ENCODE measurements at regions not wholly inside any gene's neighbourhood (a gene's known extent, or its start where the extent isn't known, plus 50 kb on each side); places are given as distances from the start of the nearest gene placed in this dataset.

DNA sequence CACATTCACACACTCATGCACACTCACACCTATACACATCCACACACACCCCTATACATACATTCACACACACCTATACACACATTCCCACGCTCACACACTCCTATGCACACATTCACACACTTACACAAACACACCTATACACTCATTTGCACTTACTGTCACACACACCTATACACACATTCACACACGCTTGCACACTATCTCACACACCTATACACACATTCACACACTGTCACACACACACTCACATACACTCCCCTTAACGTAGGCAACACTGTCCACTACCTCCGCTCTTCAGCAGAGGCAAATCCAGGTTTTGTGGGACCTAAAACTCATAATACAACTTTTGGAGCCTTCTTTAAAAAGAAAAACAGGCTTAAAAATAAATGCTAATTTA, 487.7 kb upstream of the CDH4 start:
- intact Hi-C loops (cut with DNase I, micrococcal nuclease), result no loop called here
- no peak for ATAC-seq

DNA sequence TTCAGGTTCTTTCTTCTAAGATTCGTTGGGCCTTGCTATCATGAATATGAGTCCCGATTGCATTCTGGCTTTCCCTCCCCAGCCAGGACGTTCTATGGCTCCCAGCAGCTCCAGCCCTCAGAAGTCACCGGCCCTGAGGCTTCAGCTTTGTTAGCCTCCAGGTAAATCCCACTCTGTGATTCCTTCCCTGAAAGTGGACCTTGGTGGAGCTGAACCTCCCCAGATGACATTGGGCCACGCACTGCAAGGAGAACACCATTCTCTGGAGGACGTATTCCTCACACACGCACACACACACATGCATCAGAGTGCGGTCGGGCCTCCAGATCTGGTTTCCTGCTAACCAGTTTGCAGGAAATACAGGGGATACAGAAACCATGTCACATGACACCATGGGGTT, 487.3 kb upstream of the CDH4 start:
- no peak for DNase-seq
- intact Hi-C loops (cut with DNase I, micrococcal nuclease), result no loop called here
- peaks cover 5% of the 10 kb centered on the region for H3K9me3 ChIP-seq
- no peak overlapping the region for H3K4me3 ChIP-seq
- no peak for ATAC-seq
- TF ChIP-seq, protein P1, sequence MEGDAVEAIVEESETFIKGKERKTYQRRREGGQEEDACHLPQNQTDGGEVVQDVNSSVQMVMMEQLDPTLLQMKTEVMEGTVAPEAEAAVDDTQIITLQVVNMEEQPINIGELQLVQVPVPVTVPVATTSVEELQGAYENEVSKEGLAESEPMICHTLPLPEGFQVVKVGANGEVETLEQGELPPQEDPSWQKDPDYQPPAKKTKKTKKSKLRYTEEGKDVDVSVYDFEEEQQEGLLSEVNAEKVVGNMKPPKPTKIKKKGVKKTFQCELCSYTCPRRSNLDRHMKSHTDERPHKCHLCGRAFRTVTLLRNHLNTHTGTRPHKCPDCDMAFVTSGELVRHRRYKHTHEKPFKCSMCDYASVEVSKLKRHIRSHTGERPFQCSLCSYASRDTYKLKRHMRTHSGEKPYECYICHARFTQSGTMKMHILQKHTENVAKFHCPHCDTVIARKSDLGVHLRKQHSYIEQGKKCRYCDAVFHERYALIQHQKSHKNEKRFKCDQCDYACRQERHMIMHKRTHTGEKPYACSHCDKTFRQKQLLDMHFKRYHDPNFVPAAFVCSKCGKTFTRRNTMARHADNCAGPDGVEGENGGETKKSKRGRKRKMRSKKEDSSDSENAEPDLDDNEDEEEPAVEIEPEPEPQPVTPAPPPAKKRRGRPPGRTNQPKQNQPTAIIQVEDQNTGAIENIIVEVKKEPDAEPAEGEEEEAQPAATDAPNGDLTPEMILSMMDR (IDR thresholded peaks at IDR 0.05), result no peak
- H3K36me3 ChIP-seq (ENCODE audit: low read depth), result no peaks in the 10 kb centered on the region
- H3K4me1 ChIP-seq (ENCODE audit: low read depth), result no peaks in the 10 kb centered on the region

More for the DNA sequence above, 487.7 kb upstream of the CDH4 start:
- Histone ChIP-seq H3K4me3 (no peak overlapping the region), H3K9me3 (peaks cover 5% of the 10 kb centered on the region), H3K36me3 (ENCODE audit: low read depth) (no peaks in the 10 kb centered on the region), H3K4me1 (ENCODE audit: low read depth) (no peaks in the 10 kb centered on the region)
- no peak for DNase-seq
- TF ChIP-seq, protein P1 (IDR thresholded peaks at IDR 0.05), result no peak

DNA sequence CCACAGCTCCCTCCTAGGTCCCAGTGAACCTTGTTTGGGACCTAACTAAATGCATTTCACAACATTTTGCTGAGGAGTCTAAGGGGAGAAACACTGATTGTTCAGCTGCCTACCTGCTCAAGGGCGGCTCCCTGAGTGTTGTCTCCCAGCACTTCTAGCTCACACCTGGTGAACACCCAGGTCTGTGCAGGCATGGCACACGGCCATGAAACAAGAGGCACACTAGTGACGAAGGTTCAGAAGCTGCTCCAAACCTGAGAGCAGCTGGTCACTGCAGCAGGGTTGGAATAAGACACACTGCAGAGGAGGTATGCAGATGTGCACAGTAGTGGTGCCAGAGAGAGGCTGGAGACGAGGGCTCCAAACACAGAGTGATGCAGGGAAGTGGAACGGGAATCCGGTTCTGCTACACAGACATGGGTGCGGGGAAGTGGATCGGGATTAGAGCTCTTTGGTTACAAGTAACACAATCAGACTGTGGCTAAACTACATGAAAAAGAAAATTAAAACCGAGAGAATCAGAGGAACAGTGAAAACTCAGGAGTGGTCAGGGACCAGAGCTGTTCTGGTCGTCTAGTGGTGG, 486.1 kb upstream of the CDH4 start:
- TF ChIP-seq, protein P1 (IDR thresholded peaks at IDR 0.05), result no peak
- H3K9me3 ChIP-seq, result peaks cover 5% of the 10 kb centered on the region
- ATAC-seq (no peak), DNase-seq (no peak)
- no peaks in the 10 kb centered on the region for H3K4me1 ChIP-seq (ENCODE audit: low read depth)
- intact Hi-C loops (cut with DNase I, micrococcal nuclease), result no loop called here
- H3K36me3 ChIP-seq (ENCODE audit: low read depth), result no peaks in the 10 kb centered on the region
- no peak overlapping the region for H3K4me3 ChIP-seq

DNA sequence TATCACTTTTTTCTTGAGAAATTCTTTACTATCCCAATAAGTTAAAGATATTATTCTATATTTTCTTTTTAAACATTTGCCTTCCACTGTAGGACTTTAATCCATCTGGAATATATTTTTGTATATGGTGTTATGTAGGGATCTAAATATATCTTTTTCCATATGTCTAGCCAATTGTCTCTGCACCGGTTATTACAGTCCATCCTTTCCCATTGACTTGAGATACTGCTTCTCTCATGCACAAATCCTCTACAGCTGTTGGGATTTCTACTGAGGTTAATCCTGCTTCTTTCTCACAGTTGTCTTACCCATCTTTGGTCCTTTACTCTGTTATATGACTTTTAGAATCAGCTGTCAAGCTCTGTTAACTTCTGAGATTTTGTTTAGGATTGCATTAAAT, 483.8 kb upstream of the CDH4 start:
- H3K4me1 ChIP-seq (ENCODE audit: low read depth), result no peaks in the 10 kb centered on the region
- H3K4me3 ChIP-seq, result no peak overlapping the region
- no peaks in the 10 kb centered on the region for H3K36me3 ChIP-seq (ENCODE audit: low read depth)
- H3K9me3 ChIP-seq, result no peaks in the 10 kb centered on the region
- TF ChIP-seq, protein P1 (IDR thresholded peaks at IDR 0.05), result no peak
- intact Hi-C loops (cut with DNase I, micrococcal nuclease), result no loop called here
- ATAC-seq (no peak), DNase-seq (no peak)

DNA sequence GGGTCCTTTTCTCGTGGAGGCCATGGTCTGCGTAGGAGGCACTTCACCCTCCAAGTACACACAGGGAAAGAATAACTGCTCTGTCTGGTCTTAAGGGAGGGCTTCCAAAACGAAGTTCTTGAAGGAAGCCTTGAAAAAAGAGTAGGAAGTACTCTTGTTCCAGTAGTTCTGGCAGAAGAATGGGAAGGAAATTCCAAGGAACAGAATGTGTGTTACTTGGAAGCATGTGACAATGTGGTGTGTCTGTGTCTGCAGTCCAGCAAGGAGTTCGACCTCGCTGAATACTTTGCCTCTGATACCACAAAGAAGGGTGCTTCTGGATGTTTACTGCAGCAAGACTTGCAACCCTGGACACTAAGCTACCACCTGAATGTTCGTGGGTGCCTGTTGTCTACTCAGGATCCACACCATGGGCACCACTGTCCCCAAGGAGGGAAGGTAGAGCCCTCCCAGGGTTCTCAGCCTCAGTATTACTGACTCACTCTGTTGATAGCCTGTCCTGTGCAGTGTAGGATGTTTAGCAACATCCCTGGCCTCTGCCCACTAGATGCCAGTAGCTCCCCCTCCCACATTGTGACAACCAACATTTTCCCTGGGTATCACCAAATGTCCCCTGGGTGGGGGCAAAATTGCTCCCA, 471.6 kb upstream of the CDH4 start:
- Histone ChIP-seq H3K9me3 (peaks cover 11% of the 10 kb centered on the region), H3K4me3 (no peak overlapping the region), H3K4me1 (ENCODE audit: low read depth) (no peaks in the 10 kb centered on the region), H3K36me3 (ENCODE audit: low read depth) (no peaks in the 10 kb centered on the region)
- TF ChIP-seq, protein P1 (IDR thresholded peaks at IDR 0.05), result no peak
- ATAC-seq (no peak), DNase-seq (no peak)
- intact Hi-C loops (cut with DNase I, micrococcal nuclease), result no loop called here
